Esophagus squamous epithelium (tissue), 5 donors: ENCODE measurements at regions not wholly inside any gene's neighbourhood (a gene's known extent, or its start where the extent isn't known, plus 50 kb on each side); places are given as distances from the start of the nearest gene placed in this dataset.

ENCODE experiments used
- DNase-seq: peaks from one replicate; lab custom pipeline; 2025; lab: John Stamatoyannopoulos, UW
- H3K27ac ChIP-seq, 4 donors: fragments of 200-600 bp; sonication (generic); one replicate each; pipeline ENCODE4 v1.5.1; 2016 to 2019; ENCODE audit warnings: mild to moderate bottlenecking in 1 of 4
- H3K27me3 ChIP-seq, 4 donors: fragments of 200-600 bp; sonication (generic); 1 replicate in 3 of 4; 2 replicates in 1 of 4; pipeline versions ENCODE4 v1.5.1 to v1.6.0; 2017 to 2021; ENCODE audit warnings: antibody characterized with exemption in 1 of 4
- H3K36me3 ChIP-seq, 3 donors: fragments of 200-600 bp; sonication (generic); one replicate each; pipeline ENCODE4 v1.5.1; 2016 to 2019
- H3K4me1 ChIP-seq, 3 donors: fragments of 200-600 bp; sonication (generic); one replicate each; pipeline ENCODE4 v1.5.1; 2017 to 2019
- H3K4me3 ChIP-seq, 4 donors: fragments of 200-600 bp; sonication (generic); 1 replicate in 3 of 4; 2 replicates in 1 of 4; pipeline ENCODE4 v1.5.1; 2016 to 2019; ENCODE audit warnings: mild to moderate bottlenecking in 2 of 4, moderate library complexity in 1 of 4
- H3K9me3 ChIP-seq, 3 donors: fragments of 200-600 bp; sonication (generic); one replicate each; pipeline ENCODE4 v1.5.1; 2016 to 2019
- CTCF ChIP-seq, 6 experiments: fragments of 450-650 bp in 4 of 6; fragments of 200-600 bp in 2 of 6; sonication (generic) in 2 of 6; IDR thresholded peaks; one replicate each; pipeline ENCODE4 v1.5.1; 2016 to 2019; ENCODE audit warnings: antibody characterized with exemption in 6 of 6, mild to moderate bottlenecking in 4 of 6, moderate library complexity in 4 of 6
- POLR2A ChIP-seq, 4 donors: fragments of 450-650 bp; IDR thresholded peaks; one replicate each; pipeline ENCODE4 v1.6.1; 2017; ENCODE audit warnings: antibody characterized with exemption in 4 of 4, mild to moderate bottlenecking in 4 of 4, moderate library complexity in 3 of 4
- WGBS, 2 donors: methylation state at CpG; one replicate each; pipeline ENCODE4 v1.1.5; 2018; 5-methylcytosine and 5-hydroxymethylcytosine counted together
- intact Hi-C: fragments of 100-400 bp; cut with DNase I; formaldehyde crosslinking; loops from one replicate; pipeline ENCODE4 v1.15.0; 2022
- donor health status: DM: yes; HTN: yes; CAD: no.

- no peak overlapping the region for H3K4me3 ChIP-seq
- H3K9me3 ChIP-seq, result no peaks in the 10 kb centered on the region
- H3K27me3 ChIP-seq, result no peaks in the 10 kb centered on the region
- no peak overlapping the region for H3K27ac ChIP-seq
- DNase-seq, result no peak
- TF ChIP-seq CTCF (IDR thresholded peaks at IDR 0.05) (no peak), POLR2A (IDR thresholded peaks at IDR 0.05) (no peak)
- no peaks in the 10 kb centered on the region for H3K36me3 ChIP-seq
- intact Hi-C loops, result no loop called here
- no peaks in the 10 kb centered on the region for H3K4me1 ChIP-seq
- WGBS, 2 donors, result 66 to 73% methylated on average over 5 to 8 of the region's 11 CpGs
These were observed 251.7 kb upstream of the B3GAT1 start for GRCh38 chr11:134663506-134664313.

GRCh38 chr11:134662629-134663360, 250.8 kb upstream of the B3GAT1 start:
- no peaks in the 10 kb centered on the region for H3K4me1 ChIP-seq
- no peak overlapping the region for H3K4me3 ChIP-seq
- no peak for DNase-seq
- no peaks in the 10 kb centered on the region for H3K9me3 ChIP-seq
- no peak overlapping the region for H3K27ac ChIP-seq
- no peaks in the 10 kb centered on the region for H3K27me3 ChIP-seq
- WGBS, 2 donors, result 82 to 94% methylated on average over 2 to 3 of the region's 5 CpGs
- TF ChIP-seq CTCF (IDR thresholded peaks at IDR 0.05) (no peak), POLR2A (IDR thresholded peaks at IDR 0.05) (no peak)
- no peaks in the 10 kb centered on the region for H3K36me3 ChIP-seq
- intact Hi-C loops, result no loop called here

GRCh38 chr11:134661660-134662059, 249.6 kb upstream of the B3GAT1 start:
- no peaks in the 10 kb centered on the region for H3K9me3 ChIP-seq
- no peaks in the 10 kb centered on the region for H3K4me1 ChIP-seq
- 82 to 83% methylated on average over 2 to 5 of the region's 5 CpGs for WGBS, 2 donors
- no peak for DNase-seq
- no peak overlapping the region for H3K27ac ChIP-seq
- H3K4me3 ChIP-seq, result no peak overlapping the region
- no peak for TF ChIP-seq CTCF (IDR thresholded peaks at IDR 0.05)
- no peak for TF ChIP-seq POLR2A (IDR thresholded peaks at IDR 0.05)
- H3K27me3 ChIP-seq, result no peaks in the 10 kb centered on the region
- H3K36me3 ChIP-seq, result no peaks in the 10 kb centered on the region
- intact Hi-C loops, result no loop called here

- Histone ChIP-seq H3K4me1 (no peaks in the 10 kb centered on the region), H3K36me3 (no peaks in the 10 kb centered on the region), H3K27ac (no peak overlapping the region), H3K27me3 (no peaks in the 10 kb centered on the region), H3K4me3 (no peak overlapping the region), H3K9me3 (no peaks in the 10 kb centered on the region)
- no peak for DNase-seq
- TF ChIP-seq POLR2A (IDR thresholded peaks at IDR 0.05) (no peak), CTCF (IDR thresholded peaks at IDR 0.05) (no peak)
- whole genome bisulfite sequencing, 2 donors, result 50% methylated on average over 1 of the region's 1 CpG; no CpG with 5 or more reads in 1 of the 2 donors
- intact Hi-C loops, result no loop called here
These were observed 248.4 kb upstream of the B3GAT1 start for GRCh38 chr11:134660416-134660815.

GRCh38 chr11:134659882-134660281, 247.8 kb upstream of the B3GAT1 start:
- H3K4me3 ChIP-seq, result no peak overlapping the region
- no peak overlapping the region for H3K27ac ChIP-seq
- DNase-seq, result no peak
- WGBS, 2 donors, result 85 to 91% methylated on average over 8 of the region's 8 CpGs
- no peak for TF ChIP-seq CTCF (IDR thresholded peaks at IDR 0.05)
- no peak for TF ChIP-seq POLR2A (IDR thresholded peaks at IDR 0.05)
- intact Hi-C loops, result no loop called here
- no peaks in the 10 kb centered on the region for H3K9me3 ChIP-seq
- H3K4me1 ChIP-seq, result no peaks in the 10 kb centered on the region
- H3K36me3 ChIP-seq, result no peaks in the 10 kb centered on the region
- H3K27me3 ChIP-seq, result peaks cover 0 to 3% (median 0%) of the 10 kb centered on the region in 4 donors
